HG02678 (cell line): ENCODE measurements at regions not wholly inside any gene's neighbourhood (a gene's known extent, or its start where the extent isn't known, plus 50 kb on each side); places are given as distances from the start of the nearest gene placed in this dataset.

Experiments used
- ATAC-seq: cut with Tn5 transposase; IDR thresholded peaks from one replicate; pipeline ENCODE4 v1.9.1; 2021; ENCODE audit warnings: mild to moderate bottlenecking, moderate library complexity; ENCODE audit not compliant: unreplicated experiment

DNA sequence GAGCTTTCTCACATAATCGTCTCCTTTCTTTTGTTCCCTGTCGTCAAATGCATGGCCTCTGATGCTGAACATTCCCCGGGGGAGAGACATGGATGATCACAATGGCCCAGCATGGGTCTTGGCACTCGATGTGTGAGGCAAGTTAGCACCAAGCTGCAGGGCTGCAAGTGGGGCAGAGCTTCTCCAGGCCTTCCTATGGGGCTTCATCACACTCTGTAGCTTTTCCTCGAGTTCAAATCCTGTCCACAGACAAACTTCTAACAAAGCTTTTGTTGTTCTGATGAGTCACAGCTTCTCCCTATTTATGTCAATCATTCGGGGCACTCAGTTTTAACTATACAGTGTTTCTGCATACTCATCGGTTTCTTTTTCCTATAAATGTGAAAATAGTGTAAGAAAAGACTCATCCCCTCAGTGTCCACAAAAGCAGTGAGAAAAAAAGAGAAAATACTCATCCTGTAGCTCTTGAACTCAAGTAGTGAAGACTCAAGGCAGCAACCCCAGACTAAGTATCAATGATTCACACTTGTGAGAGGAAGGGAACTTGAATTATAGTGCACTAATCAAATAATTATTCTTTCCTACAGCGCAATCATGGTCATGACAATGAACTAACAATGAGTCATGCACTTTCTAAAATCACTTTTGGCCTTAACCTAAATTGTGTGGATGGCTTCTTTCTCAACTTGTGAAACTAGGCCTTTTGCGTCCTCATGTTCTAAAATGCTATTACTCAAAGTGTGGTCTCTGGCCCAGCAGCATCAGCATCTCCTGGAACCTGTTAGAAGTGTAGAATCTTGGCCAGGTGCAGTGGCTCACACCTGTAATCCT is 68.4 kb upstream of the NOX3 start:
- no peak for ATAC-seq

- no peak for ATAC-seq
Observed at GRCh38 chr6:155521719-155522118, 66.1 kb upstream of the NOX3 start.

GRCh38 chr6:155520078-155520477 is 64.4 kb upstream of the NOX3 start:
- no peak for ATAC-seq

DNA sequence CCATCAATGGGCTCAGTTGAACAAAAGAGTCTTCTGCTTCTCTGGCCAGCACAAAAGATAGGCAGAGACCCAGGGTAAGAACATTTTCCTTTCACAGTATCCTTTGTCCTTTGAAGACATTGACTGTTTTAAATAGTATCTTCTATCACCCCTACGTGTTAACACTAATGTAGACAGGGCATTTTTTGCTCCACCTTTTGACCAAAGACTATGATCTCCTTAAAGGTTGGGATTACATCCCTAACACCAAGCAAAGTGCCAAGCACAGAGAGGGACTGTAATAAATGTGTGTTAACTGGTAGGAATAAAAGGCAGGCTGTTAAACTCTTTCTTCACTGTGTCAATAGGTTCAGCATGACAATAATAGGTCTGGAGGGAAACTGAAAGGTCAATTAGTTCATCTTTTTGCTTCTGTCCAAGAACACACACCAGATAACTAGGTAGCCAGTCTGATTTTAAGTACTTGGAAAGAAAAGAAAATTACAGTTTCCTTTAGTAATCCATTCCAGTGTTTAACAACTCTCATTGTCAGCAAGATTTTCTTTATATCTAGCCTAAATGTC is 63.6 kb upstream of the NOX3 start:
- ATAC-seq, result no peak

DNA sequence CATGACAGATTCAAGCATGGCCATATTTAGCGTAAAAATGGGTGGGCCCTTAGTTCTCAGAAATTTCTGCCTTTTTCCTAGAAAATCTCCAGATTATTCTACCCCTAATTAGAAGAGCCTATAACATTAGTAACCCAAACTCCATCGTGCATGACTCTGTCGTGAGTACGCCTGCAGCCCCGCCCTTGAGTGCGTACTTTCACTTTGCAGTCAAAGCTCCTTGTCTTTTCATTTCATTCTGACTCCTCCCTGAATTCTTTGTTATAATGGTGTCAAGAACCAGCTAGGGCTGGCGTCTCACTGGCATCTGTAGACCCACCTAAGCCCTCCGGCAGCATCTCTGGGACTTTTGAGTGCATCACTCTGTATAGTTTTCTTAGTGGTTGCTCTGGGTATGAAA is 61.7 kb upstream of the NOX3 start:
- no peak for ATAC-seq

DNA sequence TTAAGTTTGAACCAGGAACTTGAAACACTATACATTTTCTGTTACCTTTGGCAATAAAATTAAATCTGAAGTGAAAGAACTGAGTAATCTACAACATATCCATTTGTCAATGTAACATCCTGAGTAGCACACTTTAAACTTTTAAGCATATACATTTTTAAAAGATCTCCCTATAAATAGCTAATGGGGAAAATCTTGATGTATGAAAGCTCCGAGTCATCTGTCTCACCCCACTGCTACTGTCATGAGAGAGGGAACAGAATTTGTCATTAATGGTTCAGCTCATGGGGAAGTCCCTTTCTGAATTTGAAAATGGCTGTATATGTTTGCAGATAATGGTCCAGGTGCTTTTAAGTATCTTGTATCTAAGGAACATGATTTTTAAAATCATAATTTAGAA is 55.2 kb upstream of the NOX3 start:
- peak; percentile 45 for ATAC-seq

GRCh38 chr6:155509743-155510475 is 54.3 kb upstream of the NOX3 start:
- no peak for ATAC-seq

DNA sequence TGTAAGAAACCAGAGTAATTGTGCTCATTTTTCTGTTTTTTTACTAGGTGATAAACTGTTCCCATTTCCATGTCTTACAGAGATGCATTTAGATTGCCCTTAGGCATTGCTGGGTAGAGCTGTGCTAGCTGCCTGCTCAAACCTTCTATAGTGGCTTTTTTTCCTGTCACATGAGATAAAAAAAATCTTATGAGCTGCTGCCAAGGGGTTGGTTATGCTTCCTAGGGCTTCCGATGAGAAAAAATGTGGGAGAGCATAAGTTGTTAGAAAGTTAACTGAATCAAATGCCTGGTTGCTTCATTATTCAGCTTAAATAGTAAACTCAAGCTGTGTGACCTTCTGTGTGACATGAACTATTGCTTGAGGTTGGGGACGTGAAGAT is 50.0 kb upstream of the NOX3 start:
- ATAC-seq, result no peak
